ENCODE measurements at regions not wholly inside any gene's neighbourhood (a gene's known extent, or its start where the extent isn't known, plus 50 kb on each side); places are given as distances from the start of the nearest gene placed in this dataset.

GRCh38 chr3:59131016-59131766, 81.4 kb upstream of the CFAP20DC start:
- Mint-ChIP-seq H3K9me3 (ENCODE audit: low read depth) (no peaks in the 10 kb centered on the region), H3K4me3 (ENCODE audit: low read depth) (no peak overlapping the region), H3K27ac (no peak overlapping the region), H3K36me3 (ENCODE audit: insufficient read depth) (no peaks in the 10 kb centered on the region), H3K27me3 (no peaks in the 10 kb centered on the region), H3K4me1 (ENCODE audit: low read depth) (no peaks in the 10 kb centered on the region)
- DNase-seq (ENCODE audit: low spot score, unreplicated experiment) = no peak
- no peak for TF ChIP-seq CTCF (IDR thresholded peaks at IDR 0.05; ENCODE audit: unreplicated experiment)

DNA sequence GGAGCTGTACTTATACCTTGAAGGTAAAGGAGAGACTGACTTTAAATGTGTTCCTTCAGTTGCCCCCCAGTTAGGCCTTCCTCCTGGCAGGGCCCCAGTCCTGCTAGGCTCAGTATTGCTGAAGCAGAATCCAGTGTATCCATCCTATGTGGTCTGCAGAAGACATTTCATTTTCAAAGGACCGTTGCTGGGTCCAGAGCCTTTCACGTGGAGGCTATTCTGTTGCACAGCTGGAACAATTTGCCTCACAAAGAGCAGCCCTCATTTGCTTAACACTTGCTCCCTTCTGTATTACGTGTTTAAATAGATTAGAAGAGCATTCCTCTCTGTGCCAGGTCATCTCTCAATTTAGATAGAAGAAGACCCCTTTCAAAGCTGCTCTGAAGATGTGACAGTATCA, 78.9 kb upstream of the CFAP20DC start:
- no peak for TF ChIP-seq CTCF (IDR thresholded peaks at IDR 0.05; ENCODE audit: unreplicated experiment)
- Mint-ChIP-seq H3K27me3 (no peaks in the 10 kb centered on the region), H3K27ac (peak overlapping the region; percentile 14), H3K4me1 (ENCODE audit: low read depth) (no peaks in the 10 kb centered on the region), H3K36me3 (ENCODE audit: insufficient read depth) (no peaks in the 10 kb centered on the region), H3K4me3 (ENCODE audit: low read depth) (no peak overlapping the region), H3K9me3 (ENCODE audit: low read depth) (no peaks in the 10 kb centered on the region)
- no peak for DNase-seq (ENCODE audit: low spot score, unreplicated experiment)

GRCh38 chr3:59127071-59127470, 77.2 kb upstream of the CFAP20DC start:
- H3K4me1 Mint-ChIP-seq (ENCODE audit: low read depth) = no peaks in the 10 kb centered on the region
- H3K27ac Mint-ChIP-seq = no peak overlapping the region
- DNase-seq (ENCODE audit: low spot score, unreplicated experiment) = no peak
- peaks cover 8% of the 10 kb centered on the region for H3K9me3 Mint-ChIP-seq (ENCODE audit: low read depth)
- H3K36me3 Mint-ChIP-seq (ENCODE audit: insufficient read depth) = no peaks in the 10 kb centered on the region
- H3K27me3 Mint-ChIP-seq = no peaks in the 10 kb centered on the region
- TF ChIP-seq CTCF (IDR thresholded peaks at IDR 0.05; ENCODE audit: unreplicated experiment) = no peak
- no peak overlapping the region for H3K4me3 Mint-ChIP-seq (ENCODE audit: low read depth)

DNA sequence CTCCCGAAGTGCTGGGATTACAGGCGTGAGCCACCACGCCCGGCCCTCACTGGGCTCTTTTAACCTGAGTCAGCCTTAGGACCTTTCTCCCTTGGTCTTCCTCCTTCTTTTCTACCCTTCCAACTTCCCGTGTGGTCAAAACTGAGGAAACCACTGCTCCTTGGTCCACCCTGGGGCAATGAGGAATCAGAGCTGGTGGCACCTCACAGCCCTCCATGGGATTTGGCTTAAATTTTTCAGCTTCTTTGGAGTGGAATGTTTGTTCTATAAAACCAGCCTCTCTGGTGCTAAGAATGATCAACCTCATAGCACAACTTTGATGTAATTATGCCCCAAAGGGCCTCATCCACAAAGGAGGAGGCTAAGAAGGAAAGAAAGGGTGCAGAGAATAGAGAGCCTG, 76.6 kb upstream of the CFAP20DC start:
- no peak overlapping the region for H3K27ac Mint-ChIP-seq
- H3K4me3 Mint-ChIP-seq (ENCODE audit: low read depth) = no peak overlapping the region
- no peaks in the 10 kb centered on the region for H3K27me3 Mint-ChIP-seq
- peaks cover 14% of the 10 kb centered on the region for H3K9me3 Mint-ChIP-seq (ENCODE audit: low read depth)
- DNase-seq (ENCODE audit: low spot score, unreplicated experiment) = no peak
- no peaks in the 10 kb centered on the region for H3K36me3 Mint-ChIP-seq (ENCODE audit: insufficient read depth)
- no peaks in the 10 kb centered on the region for H3K4me1 Mint-ChIP-seq (ENCODE audit: low read depth)
- TF ChIP-seq CTCF (IDR thresholded peaks at IDR 0.05; ENCODE audit: unreplicated experiment) = no peak

DNA sequence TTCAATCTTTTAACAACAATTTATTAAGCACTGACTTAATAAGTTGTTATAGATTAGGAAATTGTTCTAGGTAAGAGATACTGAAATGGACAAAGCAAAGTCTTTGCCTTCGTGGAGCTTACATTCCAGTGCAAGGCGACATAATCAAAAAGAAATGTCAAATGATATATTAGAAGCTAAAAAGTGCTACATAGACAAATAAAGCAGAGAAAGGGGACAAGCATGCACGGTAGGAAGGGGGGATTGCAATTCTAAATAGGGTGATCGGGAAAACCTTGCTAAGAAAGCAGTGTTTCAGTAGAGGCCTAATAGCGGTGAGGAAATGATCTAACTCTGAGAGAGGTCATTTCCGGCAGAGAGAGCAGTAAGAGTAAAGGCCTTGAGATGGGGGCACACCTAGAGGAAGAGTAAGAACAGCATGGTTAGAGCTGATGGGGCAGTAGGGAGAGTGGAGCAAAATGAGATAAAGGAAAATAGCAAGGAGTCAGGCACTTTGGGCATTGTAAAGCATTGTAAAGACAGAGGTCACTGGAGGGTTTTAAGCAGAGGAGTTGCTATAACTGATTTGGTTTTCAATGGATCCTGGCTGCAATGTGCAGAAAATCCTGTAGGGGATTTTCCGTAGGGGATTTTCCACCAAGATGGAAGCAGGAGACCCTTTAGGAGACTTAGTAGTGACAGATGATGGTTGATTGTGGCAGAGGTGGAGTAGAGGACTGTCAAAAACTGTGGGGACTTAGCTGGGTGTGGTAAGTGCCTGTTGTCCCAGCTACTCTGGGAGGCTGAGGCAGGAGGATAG, 71.7 kb upstream of the CFAP20DC start:
- no peak for DNase-seq (ENCODE audit: low spot score, unreplicated experiment)
- no peaks in the 10 kb centered on the region for H3K4me1 Mint-ChIP-seq (ENCODE audit: low read depth)
- no peak overlapping the region for H3K4me3 Mint-ChIP-seq (ENCODE audit: low read depth)
- H3K27ac Mint-ChIP-seq = no peak overlapping the region
- H3K36me3 Mint-ChIP-seq (ENCODE audit: insufficient read depth) = no peaks in the 10 kb centered on the region
- H3K9me3 Mint-ChIP-seq (ENCODE audit: low read depth) = peaks cover 14% of the 10 kb centered on the region
- H3K27me3 Mint-ChIP-seq = no peaks in the 10 kb centered on the region
- no peak for TF ChIP-seq CTCF (IDR thresholded peaks at IDR 0.05; ENCODE audit: unreplicated experiment)

Data from progenitor cell of endocrine pancreas (in vitro differentiated cells).